ENCODE measurements at regions not wholly inside any gene's neighbourhood (a gene's known extent, or its start where the extent isn't known, plus 50 kb on each side); places are given as distances from the start of the nearest gene placed in this dataset.
"Not testable (repeated sequence)": the region's sequence is repeated elsewhere in the genome, so short reads cannot be mapped to it uniquely, and the experiment has no call there.

DNA sequence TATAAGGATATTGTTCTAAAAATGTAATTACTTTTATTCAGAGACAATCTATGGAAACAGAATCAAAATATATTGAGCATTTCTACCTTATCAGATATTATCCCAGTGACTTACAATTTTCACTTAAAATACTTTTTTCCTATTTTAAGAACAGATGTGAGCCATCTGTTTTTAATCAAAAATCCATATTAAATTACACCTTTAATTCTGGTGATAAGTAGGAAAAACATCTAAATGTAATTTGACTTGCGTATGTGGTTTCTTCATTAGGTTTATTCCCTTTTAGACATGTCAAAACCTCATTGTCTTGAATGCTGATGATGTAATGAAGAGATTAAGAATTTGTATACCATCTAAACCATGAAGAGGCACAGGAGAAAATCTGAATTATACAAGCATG is 1118.8 kb upstream of the TMPRSS15 start:
- no peak for DNase-seq (ENCODE audit: low spot score)

DNA sequence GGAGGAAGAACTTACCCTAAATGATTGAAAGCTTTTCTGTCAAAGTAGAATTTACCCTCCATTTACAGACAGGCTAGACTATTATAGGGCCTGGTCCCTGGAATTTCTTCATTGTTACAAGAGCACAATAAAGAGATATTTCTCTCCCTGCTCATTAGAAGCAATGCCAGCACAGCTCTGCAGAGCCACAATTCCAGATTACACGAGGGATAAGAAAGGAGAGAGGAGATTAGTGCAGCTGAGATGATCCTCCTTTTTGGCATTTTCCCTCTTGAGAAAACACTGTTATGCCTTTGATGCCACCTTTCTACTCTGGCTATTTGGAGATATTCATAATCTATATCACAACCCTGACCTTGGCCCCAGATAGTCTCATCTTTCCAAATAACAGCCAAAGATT is 1119.5 kb upstream of the TMPRSS15 start:
- DNase-seq (ENCODE audit: low spot score), result no peak

DNA sequence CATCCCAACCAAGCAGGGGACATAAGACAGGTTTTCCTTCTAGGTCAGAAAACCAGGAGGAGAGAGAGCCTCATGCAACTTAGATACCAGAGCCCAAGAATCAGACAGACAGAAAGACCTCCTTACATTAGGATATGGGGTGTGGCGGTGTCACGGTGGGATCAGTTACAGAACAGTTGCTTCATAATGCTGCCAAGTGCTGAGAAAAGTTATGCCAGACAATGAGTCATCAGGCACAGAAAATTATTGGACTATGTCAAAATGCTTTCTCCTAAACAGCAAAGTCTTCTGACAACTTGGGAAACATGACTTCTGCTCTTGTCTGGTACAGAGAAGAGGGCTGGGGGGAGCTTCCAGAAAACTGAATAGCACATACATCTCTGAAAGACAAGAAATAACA is 1120.2 kb upstream of the TMPRSS15 start:
- DNase-seq (ENCODE audit: low spot score), result no peak

DNA sequence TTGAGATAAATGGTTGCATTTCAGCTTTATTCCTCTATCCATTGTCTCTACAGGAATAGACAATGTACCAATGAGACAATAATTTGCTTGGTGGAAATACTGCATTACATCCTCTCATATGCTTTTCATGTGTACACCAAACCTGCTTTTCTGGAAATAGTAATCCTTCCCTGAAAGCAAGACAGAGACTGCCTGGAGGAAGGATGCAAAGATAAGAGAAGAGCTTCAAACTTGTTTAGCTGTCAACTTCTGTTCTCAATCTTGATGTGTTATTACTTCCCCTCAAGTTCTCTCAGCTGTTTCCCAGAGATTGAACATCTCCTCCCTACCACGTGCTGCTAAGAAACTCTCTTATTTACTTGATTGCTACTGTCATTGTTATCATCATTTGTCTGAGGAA is 1125.4 kb upstream of the TMPRSS15 start:
- DNase-seq (ENCODE audit: low spot score), result no peak

DNA sequence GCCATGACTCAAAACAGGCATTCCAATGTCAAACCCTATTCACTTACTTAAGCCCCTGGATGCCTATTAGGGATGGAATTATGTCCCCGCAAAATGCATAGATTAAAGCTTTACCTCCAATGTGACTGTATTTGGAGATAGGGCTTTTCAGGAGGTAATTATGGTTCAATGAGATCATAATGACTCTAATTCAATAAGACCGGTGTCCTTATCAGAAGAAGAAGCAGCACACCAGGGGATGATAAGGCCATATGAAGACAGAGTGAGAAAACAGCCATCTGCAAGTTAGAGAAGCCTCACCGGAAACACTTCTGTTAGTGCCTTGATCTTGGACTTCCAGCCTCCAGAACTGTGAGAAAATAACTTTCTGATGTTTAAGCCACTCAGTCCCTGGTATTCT is 1131.8 kb upstream of the TMPRSS15 start:
- no peak for DNase-seq (ENCODE audit: low spot score)

DNA sequence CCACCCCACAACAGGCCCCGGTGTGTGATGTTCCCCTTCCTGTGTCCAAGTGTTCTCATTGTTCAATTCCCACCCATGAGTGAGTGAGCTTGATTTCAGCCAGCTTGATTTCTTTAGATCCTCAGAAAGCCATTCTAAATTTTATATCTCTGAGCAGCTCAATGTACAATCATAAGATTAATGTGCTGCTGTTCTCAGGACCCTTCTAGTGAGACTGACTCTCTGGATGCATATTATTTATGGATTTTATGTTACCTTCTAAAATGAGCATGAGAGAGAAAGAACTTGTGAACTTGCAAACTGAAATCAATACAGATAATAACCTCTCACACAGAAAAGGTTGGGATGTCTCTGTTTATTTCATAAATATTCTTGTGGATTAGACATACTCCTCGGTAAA is 1133.5 kb upstream of the TMPRSS15 start:
- DNase-seq (ENCODE audit: low spot score), result no peak

DNA sequence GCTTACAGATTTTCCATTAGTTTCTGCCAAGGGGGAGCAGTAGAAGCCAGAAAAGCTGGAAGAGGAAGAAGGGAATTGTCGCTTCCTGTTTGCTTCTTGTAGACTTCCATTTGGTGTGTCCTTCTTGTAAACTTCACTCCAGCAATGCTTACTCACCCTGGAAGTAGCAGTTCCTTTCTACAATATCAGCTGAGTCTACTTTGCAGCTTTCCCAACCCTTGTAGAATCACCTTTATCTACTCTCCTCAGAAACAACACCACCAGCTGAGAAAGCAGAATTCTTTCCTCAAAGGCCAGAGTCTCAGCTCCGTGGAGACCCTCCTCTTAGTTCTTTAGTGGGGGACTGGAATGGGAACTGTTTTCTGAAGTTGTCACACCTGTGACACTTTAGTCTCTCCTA is 1136.7 kb upstream of the TMPRSS15 start:
- no peak for DNase-seq (ENCODE audit: low spot score)

DNA sequence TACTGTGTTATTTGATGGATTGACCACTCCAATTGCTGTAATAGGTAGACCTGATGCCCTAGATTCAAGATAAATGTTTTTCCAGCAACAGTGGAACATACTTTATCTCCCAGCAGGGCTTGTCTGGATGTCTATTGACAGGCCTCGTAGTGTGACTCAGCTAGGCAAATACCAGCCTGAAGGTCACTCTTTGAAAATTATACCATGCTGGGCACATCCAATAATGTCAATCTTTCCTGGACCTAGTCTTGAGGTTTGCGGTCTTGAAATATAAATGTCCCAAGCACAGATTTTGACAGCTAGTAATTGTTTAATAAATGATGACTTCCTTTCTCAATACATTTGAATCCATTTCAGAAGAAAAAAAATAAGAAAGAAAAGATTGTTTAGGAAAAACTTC is 1138.0 kb upstream of the TMPRSS15 start:
- no peak for DNase-seq (ENCODE audit: low spot score)

DNA sequence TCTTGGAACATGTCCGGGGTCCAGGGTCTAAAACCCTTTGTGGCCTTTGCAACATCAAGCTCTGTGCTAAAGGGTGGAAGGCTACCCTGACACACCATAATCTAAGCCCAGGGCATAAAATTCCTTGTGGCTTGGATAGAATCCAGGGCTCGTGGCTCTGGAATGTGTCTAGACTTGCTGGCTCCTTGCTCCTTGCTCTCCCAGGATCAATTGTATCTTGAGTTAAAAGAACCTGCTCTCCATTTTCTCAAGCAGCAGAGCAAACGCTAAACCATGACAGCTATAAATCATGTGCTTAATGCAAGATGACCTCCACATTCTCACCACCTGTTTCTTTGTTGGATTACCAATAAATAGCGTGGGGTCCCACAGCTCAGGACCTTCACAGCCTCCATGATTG is 1140.9 kb upstream of the TMPRSS15 start:
- DNase-seq (ENCODE audit: low spot score), result not testable (repeated sequence)

DNA sequence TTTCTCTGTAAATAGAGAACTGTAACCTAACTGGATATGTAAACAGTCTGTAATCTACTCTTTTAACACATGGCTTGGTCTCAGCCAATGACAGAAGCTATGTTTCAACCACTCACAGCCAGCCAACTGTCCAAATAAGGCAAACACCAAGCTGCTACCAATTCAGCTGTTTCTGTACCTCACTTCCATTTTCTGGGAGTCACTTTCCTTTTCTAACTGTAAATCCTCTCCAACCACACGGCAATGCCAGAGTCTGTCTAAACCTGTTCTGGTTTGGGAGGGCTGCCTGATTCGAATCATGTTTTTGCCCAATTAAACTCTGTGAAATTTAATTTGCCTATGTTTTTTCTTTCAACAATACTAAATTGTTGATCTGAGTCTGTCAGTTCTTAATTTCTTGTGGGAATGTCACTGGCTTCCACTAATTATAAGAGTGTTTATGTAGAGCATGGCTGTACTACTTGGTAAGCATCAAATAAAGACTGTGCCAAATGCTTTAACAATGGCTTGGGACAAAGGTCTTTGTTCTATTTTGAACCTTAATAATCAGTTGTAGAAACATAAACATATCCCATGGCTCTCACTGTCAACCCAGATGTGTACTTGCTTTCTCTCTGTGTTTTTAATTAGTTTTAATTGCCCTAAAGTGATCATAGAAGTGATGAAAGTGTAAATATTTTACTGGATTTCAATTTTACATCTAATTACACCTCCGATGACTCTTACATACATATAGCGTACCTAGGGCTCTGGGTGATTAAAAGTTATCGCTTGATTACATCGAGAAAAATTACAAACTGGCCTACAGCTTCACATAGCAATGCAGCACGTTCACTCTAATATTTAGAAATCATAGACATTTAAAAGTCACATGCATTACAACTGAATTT is 1144.6 kb upstream of the TMPRSS15 start:
- DNase-seq (ENCODE audit: low spot score), result no peak

DNA sequence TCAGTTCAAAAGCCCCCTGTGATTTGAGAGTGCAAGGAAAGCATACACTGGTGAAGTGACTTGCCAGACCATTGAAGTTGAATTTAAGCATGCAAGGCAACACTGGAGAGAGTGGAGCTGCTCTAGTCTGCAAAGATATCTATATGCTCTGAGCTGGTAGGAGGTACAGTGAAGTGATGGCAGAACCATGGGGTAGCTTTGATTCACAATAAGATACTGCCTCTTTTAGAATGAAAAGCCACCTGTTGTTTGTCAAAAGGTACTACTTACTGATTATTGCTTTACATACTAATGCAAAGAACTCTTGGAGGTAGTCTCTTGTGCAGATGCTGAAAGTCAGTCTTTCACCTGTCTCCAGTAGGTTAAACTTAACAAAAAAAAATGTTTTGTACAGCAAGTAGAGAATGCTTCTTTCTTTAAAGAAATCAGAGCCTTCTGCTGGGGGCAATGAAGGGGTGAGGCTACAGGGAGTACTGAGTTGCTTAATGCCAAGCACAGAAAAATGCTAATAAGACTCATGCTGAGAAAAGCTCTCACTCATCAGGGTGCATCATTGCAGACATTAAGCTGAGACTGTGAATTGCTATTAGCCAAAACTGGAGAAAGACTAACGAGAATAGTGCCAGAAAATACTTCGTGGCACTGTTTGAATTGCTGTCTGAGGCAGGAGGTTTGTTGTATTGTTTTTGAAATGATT is 1150.5 kb upstream of the TMPRSS15 start:
- DNase-seq (ENCODE audit: low spot score), result no peak

DNA sequence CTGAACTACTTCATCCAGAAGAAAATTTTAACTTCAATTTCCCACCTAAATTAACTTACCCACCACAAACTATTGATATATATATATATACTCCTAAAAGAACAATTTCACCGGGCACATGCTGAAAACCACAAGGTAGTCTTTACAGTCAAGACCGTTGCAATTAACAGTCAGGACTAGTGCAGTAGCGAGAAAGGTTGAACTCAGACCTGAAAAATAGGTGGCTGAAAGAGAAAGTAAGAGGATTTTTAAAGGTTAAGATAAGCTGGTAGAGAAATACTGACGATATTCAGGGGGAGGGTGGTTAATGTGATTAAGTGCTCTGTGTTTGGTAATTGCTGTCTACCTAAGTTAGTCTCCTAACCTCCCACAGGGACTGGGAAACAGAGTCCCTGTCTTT is 1153.5 kb upstream of the TMPRSS15 start:
- no peak for DNase-seq (ENCODE audit: low spot score)

DNA sequence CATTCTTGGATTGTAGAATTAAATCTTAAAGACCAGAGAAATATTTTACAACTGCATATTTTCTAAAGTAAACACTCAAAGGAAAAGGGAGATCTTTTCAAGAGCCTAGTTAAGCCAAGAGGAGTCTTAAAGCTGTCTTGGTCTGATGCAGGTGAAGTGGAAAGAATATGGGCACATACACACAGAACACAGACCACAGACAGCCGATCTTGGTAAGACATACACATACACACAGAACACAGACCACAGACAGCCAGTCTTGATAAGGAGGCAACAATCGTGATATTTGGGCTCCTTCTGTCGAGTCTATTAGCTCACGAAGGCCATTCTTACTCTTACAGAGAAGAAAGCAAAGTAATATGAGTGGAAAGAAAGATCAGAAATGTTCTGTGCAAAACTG is 1153.9 kb upstream of the TMPRSS15 start:
- no peak for DNase-seq (ENCODE audit: low spot score)

DNA sequence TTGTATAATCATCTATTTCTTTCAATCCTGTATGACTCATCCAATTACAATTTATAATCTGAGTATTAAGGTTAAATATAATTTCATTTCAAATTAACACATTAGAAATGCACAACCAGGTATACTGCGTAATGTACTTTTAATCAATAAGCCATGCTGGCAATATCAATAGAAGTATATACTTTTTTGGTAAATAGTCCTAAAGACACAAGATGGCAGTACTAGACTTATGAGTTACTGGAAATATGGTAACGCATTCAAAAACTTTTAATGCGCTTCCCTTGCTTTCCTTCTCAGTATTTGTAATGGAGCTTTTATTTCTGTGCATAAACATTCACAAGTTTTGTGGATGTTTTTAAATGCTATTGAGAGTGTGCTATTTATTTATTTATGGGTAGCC is 1162.0 kb upstream of the TMPRSS15 start:
- DNase-seq (ENCODE audit: low spot score), result no peak

DNA sequence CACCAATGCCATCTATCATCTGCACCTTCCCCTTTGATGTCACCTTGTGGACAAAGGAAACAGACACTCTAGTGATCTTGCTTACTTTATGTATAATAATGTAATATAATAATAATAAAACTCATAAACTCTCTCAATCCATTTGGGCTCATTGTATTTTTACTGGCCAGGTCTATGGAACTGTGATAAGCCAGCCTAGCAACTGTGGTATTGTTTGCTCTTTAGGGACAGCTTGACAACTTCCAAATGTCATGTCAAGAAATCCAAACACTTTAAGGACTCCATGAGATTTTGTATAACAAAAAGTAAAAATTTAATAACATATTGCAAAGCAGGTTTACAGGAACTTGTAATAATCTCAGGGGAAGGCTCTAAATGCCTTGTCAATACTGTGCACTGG is 1163.4 kb upstream of the TMPRSS15 start:
- no peak for DNase-seq (ENCODE audit: low spot score)

DNA sequence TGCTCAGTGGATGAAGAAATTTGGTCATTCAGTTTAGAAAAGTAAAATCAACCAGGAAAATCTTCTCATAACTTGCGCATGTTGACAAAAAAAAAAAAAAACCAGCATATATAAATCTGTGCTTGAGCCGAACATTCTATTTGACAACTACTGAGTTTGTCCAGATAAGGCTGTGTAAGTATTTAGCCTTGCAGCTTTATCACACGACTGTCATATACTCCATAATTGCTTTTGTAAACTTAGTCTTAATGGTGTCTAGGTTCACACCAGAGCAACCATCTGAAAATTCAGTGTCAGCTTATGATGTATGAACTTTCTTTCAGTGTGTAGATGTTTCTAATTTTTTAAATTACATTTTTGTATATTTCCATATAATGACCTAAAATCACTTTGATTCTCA is 1173.8 kb upstream of the TMPRSS15 start:
- DNase-seq (ENCODE audit: low spot score), result no peak

DNA sequence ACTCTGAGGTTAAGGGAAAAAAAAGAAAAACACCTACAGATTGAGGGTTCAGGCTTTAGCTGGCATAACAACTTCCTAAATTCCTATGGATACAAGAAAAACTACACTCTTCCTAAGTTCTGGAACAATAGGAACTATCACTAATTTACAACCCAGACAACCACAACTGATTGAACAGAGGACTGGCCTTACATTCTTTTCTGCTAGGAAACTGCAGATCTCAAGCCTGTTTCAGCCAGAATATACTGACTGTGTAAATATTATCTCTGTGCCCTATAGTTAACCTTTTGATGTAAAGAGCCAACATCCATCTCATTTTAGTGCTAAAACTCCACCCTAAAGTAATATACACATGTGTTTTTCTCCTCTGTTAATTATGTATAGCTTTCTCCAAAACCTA is 1186.5 kb upstream of the TMPRSS15 start:
- DNase-seq (ENCODE audit: low spot score), result no peak

DNA sequence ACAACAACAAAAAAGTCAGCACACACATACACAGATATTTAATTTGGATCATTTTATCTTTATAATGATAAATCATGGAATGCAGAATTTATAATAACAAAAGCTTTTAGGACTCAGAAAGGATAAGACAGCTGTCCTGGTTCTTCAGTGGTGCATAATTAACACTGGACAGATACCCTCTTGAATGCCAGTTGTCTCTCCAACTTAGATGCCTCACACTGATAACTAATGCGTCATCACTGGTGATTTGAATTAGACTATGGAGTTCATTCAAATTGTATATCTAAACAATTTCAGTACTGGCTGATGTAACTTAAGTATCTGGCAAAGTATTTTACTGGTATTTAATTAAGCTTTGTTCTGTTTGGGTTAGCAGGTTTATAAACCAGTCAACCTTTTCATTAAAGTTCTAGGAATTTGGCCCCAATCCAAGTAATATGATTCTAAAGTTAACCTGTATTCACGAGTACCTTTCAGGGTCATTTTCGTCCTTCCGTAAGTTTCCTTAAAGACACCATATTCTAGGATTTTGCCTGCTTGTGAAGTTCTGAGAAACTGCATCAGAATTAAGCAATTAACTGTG is 1199.5 kb upstream of the TMPRSS15 start:
- no peak for DNase-seq (ENCODE audit: low spot score)

DNA sequence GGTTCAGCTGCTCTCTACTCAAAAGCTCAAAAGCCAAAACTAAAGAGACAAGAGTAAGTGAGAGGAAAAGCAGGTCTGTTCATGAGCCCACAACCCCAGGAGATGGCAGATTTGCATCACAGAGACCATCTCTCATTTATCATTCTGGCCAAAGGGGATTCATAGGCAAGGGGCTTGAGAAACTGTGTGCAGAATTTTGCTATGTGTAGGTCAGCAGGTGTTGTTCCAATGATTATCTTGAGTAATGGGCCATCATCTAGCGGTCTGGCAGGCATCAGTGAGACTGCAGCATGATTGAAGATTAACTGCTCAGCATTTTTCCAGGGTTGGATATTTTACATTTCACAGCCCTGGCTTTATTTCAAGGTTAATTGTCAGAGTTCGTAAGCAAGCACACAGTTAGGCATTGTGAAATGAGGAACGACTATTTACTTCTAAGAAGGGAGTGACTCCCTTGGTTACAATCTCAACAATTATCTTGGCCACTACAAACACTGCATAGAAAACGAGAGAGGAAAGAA is 1204.6 kb upstream of the TMPRSS15 start:
- no peak for DNase-seq (ENCODE audit: low spot score)

DNA sequence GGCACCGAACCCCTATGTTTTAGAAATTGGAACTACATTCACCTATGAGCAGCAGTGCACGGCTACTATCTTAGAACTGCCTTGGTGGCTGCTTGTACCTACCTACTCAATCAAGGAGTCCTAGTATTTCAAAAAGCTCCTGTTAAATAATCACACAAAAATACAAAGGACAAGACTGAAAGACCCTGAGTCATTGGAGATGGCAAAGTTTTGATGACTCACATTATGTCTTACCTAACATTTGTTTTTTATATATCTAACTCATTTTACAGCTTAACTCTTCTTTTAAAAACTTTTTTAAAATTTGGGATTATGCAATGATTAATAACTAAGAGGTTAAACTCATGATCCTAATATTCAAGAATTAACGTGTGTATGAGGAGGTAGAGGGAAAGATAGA is 1206.0 kb upstream of the TMPRSS15 start:
- no peak for DNase-seq (ENCODE audit: low spot score)

DNA sequence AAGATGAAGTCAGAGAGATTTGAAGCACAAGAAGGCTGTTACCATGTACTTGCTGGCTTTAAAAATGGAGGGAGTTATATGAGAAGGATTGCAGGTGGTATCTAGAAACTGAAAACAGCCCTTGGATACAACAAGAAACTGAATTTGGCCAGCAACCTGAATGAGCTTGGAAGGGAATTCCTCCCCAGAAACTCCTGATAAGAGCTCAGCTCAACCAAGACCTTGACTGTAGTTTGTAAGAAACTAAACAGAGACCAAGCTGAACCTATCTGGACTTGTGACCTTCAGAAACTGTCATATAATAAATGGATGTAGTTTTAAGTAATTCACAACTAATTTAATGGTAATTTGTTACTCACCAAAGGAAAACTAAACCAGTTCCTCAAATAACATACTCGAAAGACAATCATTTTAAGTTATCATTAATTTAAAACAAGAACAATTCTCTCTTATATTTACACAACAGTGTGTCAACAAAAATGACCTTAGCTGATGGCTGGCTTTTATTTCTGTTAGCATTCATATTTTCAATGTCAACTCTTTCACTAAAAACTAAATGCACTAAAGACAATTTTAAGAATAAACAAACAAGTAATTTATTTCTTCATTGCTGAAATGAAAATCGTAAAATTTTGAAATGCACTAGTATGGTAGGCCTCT is 1218.4 kb upstream of the TMPRSS15 start:
- DNase-seq (ENCODE audit: low spot score), result no peak

DNA sequence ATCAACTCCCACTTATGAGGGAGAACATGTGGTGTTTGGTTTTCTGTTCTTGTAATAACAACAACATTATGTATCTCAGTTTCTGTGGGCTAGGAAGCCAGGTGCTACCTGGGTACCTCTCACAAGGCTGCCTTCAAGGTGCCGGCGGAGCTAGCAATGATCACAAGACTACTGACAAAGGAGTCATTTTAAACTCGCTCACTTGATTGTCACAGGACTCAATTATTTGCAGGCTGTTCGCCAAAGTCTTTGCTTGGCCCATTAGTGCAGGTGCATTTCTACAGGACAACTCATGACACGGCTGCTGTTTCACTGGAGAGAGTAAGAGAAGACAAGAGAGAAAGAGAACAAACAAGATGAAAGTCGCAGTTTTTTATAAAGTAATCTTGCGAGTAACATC is 1237.4 kb upstream of the TMPRSS15 start:
- no peak for DNase-seq (ENCODE audit: low spot score)

DNA sequence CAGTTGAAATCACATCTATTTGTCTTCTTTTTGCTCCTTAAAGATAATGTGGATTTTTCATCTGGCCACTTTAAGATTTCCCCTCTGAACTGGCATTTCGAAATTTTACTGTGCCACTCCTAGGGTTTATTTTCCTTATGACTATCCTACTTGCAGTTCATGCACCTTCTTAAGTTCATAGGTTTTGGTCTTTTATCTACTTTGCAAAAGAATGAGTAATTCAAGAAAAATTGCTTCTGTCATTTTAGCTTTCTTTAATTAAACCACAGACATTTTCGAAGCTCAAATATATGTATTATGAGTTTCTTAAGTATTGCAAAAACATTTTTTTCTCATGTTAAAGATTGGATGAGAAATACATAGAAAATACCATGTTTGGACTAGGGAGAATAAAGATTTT is 1244.8 kb upstream of the TMPRSS15 start:
- DNase-seq (ENCODE audit: low spot score), result no peak

All from SW480 (cell line).